NCI-H128 (cell line): ENCODE measurements at regions not wholly inside any gene's neighbourhood (a gene's known extent, or its start where the extent isn't known, plus 50 kb on each side); places are given as distances from the start of the nearest gene placed in this dataset.

Experiments used
- DNase-seq: peaks from one replicate; lab custom pipeline; 2025; ENCODE audit not compliant: unreplicated experiment; lab: John Stamatoyannopoulos, UW

GRCh38 chr5:135127439-135128240 is 93.6 kb upstream of the PITX1 start:
- no peak for DNase-seq

GRCh38 chr5:135126688-135127438 is 92.8 kb upstream of the PITX1 start:
- DNase-seq = peak; percentile 41

- DNase-seq = no peak
Observed at GRCh38 chr5:135124724-135125123, 90.7 kb upstream of the PITX1 start.

GRCh38 chr5:135124128-135124527 is 90.1 kb upstream of the PITX1 start:
- no peak for DNase-seq

- DNase-seq = no peak
Observed at GRCh38 chr5:135122797-135123196, 88.8 kb upstream of the PITX1 start.

GRCh38 chr5:135120951-135121350 is 86.9 kb upstream of the PITX1 start:
- DNase-seq = no peak

GRCh38 chr5:135119481-135119880 is 85.5 kb upstream of the PITX1 start:
- no peak for DNase-seq

GRCh38 chr5:135117590-135117989 is 83.6 kb upstream of the PITX1 start:
- DNase-seq = no peak

GRCh38 chr5:135116160-135116561 is 82.1 kb upstream of the PITX1 start:
- DNase-seq = no peak

GRCh38 chr5:135115591-135115990 is 81.6 kb upstream of the PITX1 start:
- DNase-seq = no peak

GRCh38 chr5:135114759-135115158 is 80.7 kb upstream of the PITX1 start:
- no peak for DNase-seq

GRCh38 chr5:135112008-135112725 is 78.1 kb upstream of the PITX1 start:
- no peak for DNase-seq

GRCh38 chr5:135110785-135111596 is 77.0 kb upstream of the PITX1 start:
- DNase-seq = no peak

GRCh38 chr5:135108992-135109391 is 75.0 kb upstream of the PITX1 start:
- DNase-seq = no peak

GRCh38 chr5:135108569-135108968 is 74.5 kb upstream of the PITX1 start:
- DNase-seq = no peak

- no peak for DNase-seq
Observed at GRCh38 chr5:135107986-135108385, 74.0 kb upstream of the PITX1 start.

- no peak for DNase-seq
Observed at GRCh38 chr5:135106610-135107471, 72.8 kb upstream of the PITX1 start.

GRCh38 chr5:135106136-135106535 is 72.1 kb upstream of the PITX1 start:
- DNase-seq = no peak

- no peak for DNase-seq
Observed at GRCh38 chr5:135105105-135105484, 71.1 kb upstream of the PITX1 start.

- no peak for DNase-seq
Observed at GRCh38 chr5:135103575-135103853, 69.5 kb upstream of the PITX1 start.
